ENCODE measurements at regions not wholly inside any gene's neighbourhood (a gene's known extent, or its start where the extent isn't known, plus 50 kb on each side); places are given as distances from the start of the nearest gene placed in this dataset.

- TF ChIP-seq, protein P1, sequence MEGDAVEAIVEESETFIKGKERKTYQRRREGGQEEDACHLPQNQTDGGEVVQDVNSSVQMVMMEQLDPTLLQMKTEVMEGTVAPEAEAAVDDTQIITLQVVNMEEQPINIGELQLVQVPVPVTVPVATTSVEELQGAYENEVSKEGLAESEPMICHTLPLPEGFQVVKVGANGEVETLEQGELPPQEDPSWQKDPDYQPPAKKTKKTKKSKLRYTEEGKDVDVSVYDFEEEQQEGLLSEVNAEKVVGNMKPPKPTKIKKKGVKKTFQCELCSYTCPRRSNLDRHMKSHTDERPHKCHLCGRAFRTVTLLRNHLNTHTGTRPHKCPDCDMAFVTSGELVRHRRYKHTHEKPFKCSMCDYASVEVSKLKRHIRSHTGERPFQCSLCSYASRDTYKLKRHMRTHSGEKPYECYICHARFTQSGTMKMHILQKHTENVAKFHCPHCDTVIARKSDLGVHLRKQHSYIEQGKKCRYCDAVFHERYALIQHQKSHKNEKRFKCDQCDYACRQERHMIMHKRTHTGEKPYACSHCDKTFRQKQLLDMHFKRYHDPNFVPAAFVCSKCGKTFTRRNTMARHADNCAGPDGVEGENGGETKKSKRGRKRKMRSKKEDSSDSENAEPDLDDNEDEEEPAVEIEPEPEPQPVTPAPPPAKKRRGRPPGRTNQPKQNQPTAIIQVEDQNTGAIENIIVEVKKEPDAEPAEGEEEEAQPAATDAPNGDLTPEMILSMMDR (IDR thresholded peaks at IDR 0.05; ENCODE audit: low read depth, low read length, poor library complexity, severe bottlenecking) = no peak
- TF ChIP-seq EZH2phosphoT487 (IDR thresholded peaks at IDR 0.05; ENCODE audit: borderline replicate concordance, low read length) = no peak
Observed at GRCh38 chr1:98047171-98047570, 126.3 kb upstream of the DPYD start.

Data from DOHH2 (cell line).